Neural cell (in vitro differentiated cells): ENCODE measurements at regions not wholly inside any gene's neighbourhood (a gene's known extent, or its start where the extent isn't known, plus 50 kb on each side); places are given as distances from the start of the nearest gene placed in this dataset.

Experiments
- H2AFZ ChIP-seq: fragments of 200-600, 300-800 bp; sonication (generic), shearing (Covaris generic); 2 replicates; pipeline ENCODE4 v1.6.0; 2014; ENCODE audit warnings: low read depth, mild to moderate bottlenecking, antibody characterized with exemption, low read length, moderate library complexity
- H3F3A ChIP-seq: fragments of 200-600 bp; shearing (Covaris generic); 2 replicates; pipeline ENCODE4 v1.6.1; 2016; ENCODE audit warnings: mild to moderate bottlenecking, moderate library complexity, mixed read lengths, antibody characterized with exemption, low read length; ENCODE audit not compliant: insufficient read depth, poor library complexity, severe bottlenecking
- H3K27ac ChIP-seq: fragments of 200-600, 300-800 bp; sonication (generic), shearing (Covaris generic); 2 replicates; pipeline ENCODE4 v1.5.1; 2014; ENCODE audit warnings: mild to moderate bottlenecking, low read length, moderate library complexity
- H3K27me3 ChIP-seq: fragments of 300-800, 200-600 bp; sonication (generic), shearing (Covaris generic); 2 replicates; pipeline ENCODE4 v1.6.0; 2014; ENCODE audit warnings: mild to moderate bottlenecking, low read depth, low read length, moderate library complexity; ENCODE audit not compliant: insufficient read depth
- H3K36me3 ChIP-seq: fragments of 300-800, 200-600 bp; sonication (generic), shearing (Covaris generic); 2 replicates; pipeline ENCODE4 v1.5.1; 2014; ENCODE audit warnings: mild to moderate bottlenecking, antibody characterized with exemption, low read length, moderate library complexity; ENCODE audit not compliant: insufficient read depth
- H3K4me2 ChIP-seq: fragments of 300-800, 200-600 bp; sonication (generic), shearing (Covaris generic); 2 replicates; pipeline ENCODE4 v1.6.0; 2014; ENCODE audit warnings: mild to moderate bottlenecking, low read length
- H3K4me3 ChIP-seq: fragments of 300-800, 200-600 bp; sonication (generic), shearing (Covaris generic); 2 replicates; pipeline ENCODE4 v1.5.1; 2014; ENCODE audit warnings: mild to moderate bottlenecking, low read length, moderate library complexity
- H3K79me2 ChIP-seq: fragments of 200-600 bp; shearing (Covaris generic); replicated peaks from 2 replicates; pipeline ENCODE4 v1.6.0; 2014; ENCODE audit warnings: mild to moderate bottlenecking, low read length, moderate library complexity; ENCODE audit not compliant: insufficient read depth
- H3K9ac ChIP-seq: fragments of 300-800, 200-600 bp; sonication (generic), shearing (Covaris generic); 2 replicates; pipeline ENCODE4 v1.6.1; 2016; ENCODE audit warnings: mild to moderate bottlenecking, low read length, mixed read lengths
- H3K9me2 ChIP-seq: fragments of 200-600 bp; shearing (Covaris generic); 2 replicates; pipeline ENCODE4 v1.6.1; 2016; ENCODE audit warnings: mild to moderate bottlenecking, low read length, mixed read lengths; ENCODE audit not compliant: insufficient read depth
- H3K9me3 ChIP-seq: fragments of 200-600, 300-800 bp; sonication (generic), shearing (Covaris generic); 2 replicates; pipeline ENCODE4 v1.6.1; 2016; ENCODE audit warnings: mild to moderate bottlenecking, mixed run types, low read length, moderate library complexity, mixed read lengths
- H4K20me1 ChIP-seq: fragments of 200-600 bp; shearing (Covaris generic); 2 replicates; pipeline ENCODE4 v1.6.1; 2016; ENCODE audit warnings: mild to moderate bottlenecking, mixed run types; ENCODE audit not compliant: insufficient read depth
- CTCF ChIP-seq: fragments of 450-650 bp; IDR thresholded peaks from 2 replicates; pipeline ENCODE4 v1.5.1; 2014; ENCODE audit warnings: antibody characterized with exemption, mild to moderate bottlenecking, moderate library complexity; ENCODE audit not compliant: poor library complexity, severe bottlenecking
- EP300 ChIP-seq: fragments of 450-650 bp; conservative IDR thresholded peaks from 2 replicates; pipeline ENCODE4 v1.6.1; 2014; ENCODE audit warnings: antibody characterized with exemption, mild to moderate bottlenecking, moderate library complexity; ENCODE audit not compliant: poor library complexity, severe bottlenecking
- EZH2 ChIP-seq: fragments of 200-600, 300-800 bp; shearing (Covaris generic), sonication (generic); IDR thresholded peaks from 2 replicates; pipeline ENCODE4 v1.6.1; 2014; ENCODE audit warnings: antibody characterized with exemption, low read length, borderline replicate concordance, mild to moderate bottlenecking; ENCODE audit not compliant: insufficient read depth, poor library complexity, severe bottlenecking
- MXI1 ChIP-seq: fragments of 450-650 bp; conservative IDR thresholded peaks from 2 replicates; pipeline ENCODE4 v1.6.1; 2014; ENCODE audit warnings: antibody characterized with exemption, mild to moderate bottlenecking; ENCODE audit not compliant: poor library complexity, severe bottlenecking
- POLR2AphosphoS5 ChIP-seq: IDR thresholded peaks from 2 replicates; pipeline ENCODE4 v1.6.1; 2012
- RAD21 ChIP-seq: fragments of 450-650 bp; conservative IDR thresholded peaks from 2 replicates; pipeline ENCODE4 v1.6.1; 2014; ENCODE audit warnings: antibody characterized with exemption, mild to moderate bottlenecking, moderate library complexity
- REST ChIP-seq: IDR thresholded peaks from 2 replicates; pipeline ENCODE4 v1.6.1; 2012; ENCODE audit warnings: borderline replicate concordance
- SMC3 ChIP-seq: fragments of 450-650 bp; conservative IDR thresholded peaks from 2 replicates; pipeline ENCODE4 v1.6.1; 2014; ENCODE audit warnings: antibody characterized with exemption, mild to moderate bottlenecking, moderate library complexity; ENCODE audit not compliant: poor library complexity
- TAF1 ChIP-seq: IDR thresholded peaks from 2 replicates; pipeline ENCODE4 v1.6.1; 2012; ENCODE audit warnings: low read depth

GRCh38 chr4:137443031-137443800, 89.1 kb downstream of the PCDH18 start:
- Histone ChIP-seq H3K36me3 (no peaks in the 10 kb centered on the region), H3K27me3 (no peaks in the 10 kb centered on the region), H2AFZ (no peak overlapping the region), H3K4me2 (no peak overlapping the region), H3K79me2 (no peaks in the 10 kb centered on the region), H3K9me2 (no peaks in the 10 kb centered on the region), H4K20me1 (no peaks in the 10 kb centered on the region), H3K9ac (no peak overlapping the region), H3K4me3 (no peak overlapping the region), H3K9me3 (no peaks in the 10 kb centered on the region), H3F3A (no peaks in the 10 kb centered on the region), H3K27ac (no peak overlapping the region)
- TF ChIP-seq TAF1: no peak

- no peaks in the 10 kb centered on the region for H3K9me3 ChIP-seq
- H3K27ac ChIP-seq: no peak overlapping the region
- H3K36me3 ChIP-seq: no peaks in the 10 kb centered on the region
- no peak overlapping the region for H3K4me3 ChIP-seq
- TF ChIP-seq REST: no peak
- no peak for TF ChIP-seq EZH2
- no peak for TF ChIP-seq POLR2AphosphoS5
- no peak for TF ChIP-seq TAF1
- TF ChIP-seq RAD21: no peak
- TF ChIP-seq MXI1: no peak
- TF ChIP-seq EP300: no peak
- no peak for TF ChIP-seq SMC3
- no peak for TF ChIP-seq CTCF
- no peaks in the 10 kb centered on the region for H3K9me2 ChIP-seq
- no peak overlapping the region for H3K9ac ChIP-seq
- no peak overlapping the region for H3K4me2 ChIP-seq
- no peak overlapping the region for H2AFZ ChIP-seq
- H3K79me2 ChIP-seq: no peaks in the 10 kb centered on the region
- H4K20me1 ChIP-seq: no peaks in the 10 kb centered on the region
- no peaks in the 10 kb centered on the region for H3F3A ChIP-seq
- no peaks in the 10 kb centered on the region for H3K27me3 ChIP-seq
Observed at GRCh38 chr4:137432446-137433311, 99.6 kb downstream of the PCDH18 start.
